Adipose tissue (tissue), 3 donors: ENCODE measurements at regions not wholly inside any gene's neighbourhood (a gene's known extent, or its start where the extent isn't known, plus 50 kb on each side); places are given as distances from the start of the nearest gene placed in this dataset.
"Not testable (repeated sequence)": the region's sequence is repeated elsewhere in the genome, so short reads cannot be mapped to it uniquely, and the experiment has no call there.

Experiments used
- H3K27ac ChIP-seq: one replicate; pipeline ENCODE4 v1.5.1; 2013; ENCODE audit warnings: low read depth, low read length
- WGBS, 3 donors: extraction: QIAGEN DNeasy Blood & Tissue Kit; methylation state at CpG; one replicate each; pipeline ENCODE4 v1.1.7; 2013; 5-methylcytosine and 5-hydroxymethylcytosine counted together
- donor health status: healthy with polysubstance abuse.
- donor health status: Bipolar disorder and iron deficiency.
- donor health status: healthy.

- 24 to 39% (median 36%) methylated on average over 4 of the region's 4 CpGs for WGBS, 3 donors
- H3K27ac ChIP-seq: no peak overlapping the region
These were observed 106.8 kb downstream of the METRNL start for GRCh38 chr17:83186226-83186625.

GRCh38 chr17:83186751-83187421 lies 107.5 kb downstream of the METRNL start:
- no peak overlapping the region for H3K27ac ChIP-seq
- 85 to 92% (median 90%) methylated on average over 3 of the region's 3 CpGs for WGBS, 3 donors

GRCh38 chr17:83187782-83188311 lies 108.4 kb downstream of the METRNL start:
- no peak overlapping the region for H3K27ac ChIP-seq

GRCh38 chr17:83189044-83190003 lies 109.9 kb downstream of the METRNL start:
- no peak overlapping the region for H3K27ac ChIP-seq
- WGBS, 3 donors: 63 to 80% (median 65%) methylated on average over 26 of the region's 26 CpGs

GRCh38 chr17:83190004-83190385 lies 110.6 kb downstream of the METRNL start:
- 75 to 81% (median 76%) methylated on average over 12 of the region's 12 CpGs for WGBS, 3 donors
- no peak overlapping the region for H3K27ac ChIP-seq

GRCh38 chr17:83190601-83191387 lies 111.4 kb downstream of the METRNL start:
- H3K27ac ChIP-seq: no peak overlapping the region
- 84 to 92% (median 89%) methylated on average over 21 of the region's 21 CpGs for WGBS, 3 donors

- WGBS, 3 donors: 90 to 93% (median 91%) methylated on average over 11 of the region's 11 CpGs
- no peak overlapping the region for H3K27ac ChIP-seq
These were observed 112.2 kb downstream of the METRNL start for GRCh38 chr17:83191388-83192160.

GRCh38 chr17:83192161-83192788 lies 112.9 kb downstream of the METRNL start:
- 69 to 85% (median 74%) methylated on average over 13 of the region's 13 CpGs for WGBS, 3 donors
- H3K27ac ChIP-seq: no peak overlapping the region

- not testable (repeated sequence) for H3K27ac ChIP-seq
These were observed 113.5 kb downstream of the METRNL start for GRCh38 chr17:83192789-83193335.

GRCh38 chr17:83193336-83194185 lies 114.2 kb downstream of the METRNL start:
- 47 to 62% (median 48%) methylated on average over 12 to 13 of the region's 13 CpGs for whole genome bisulfite sequencing, 3 donors
- H3K27ac ChIP-seq: peak overlapping the region; percentile 22

More at GRCh38 chr17:83192789-83193335, 113.5 kb downstream of the METRNL start:
- WGBS, 3 donors: 46 to 90% (median 83%) methylated on average over 1 to 2 of the region's 2 CpGs

- H3K27ac ChIP-seq: no peak overlapping the region
- 60 to 80% (median 60%) methylated on average over 7 of the region's 7 CpGs for WGBS, 3 donors
These were observed 114.8 kb downstream of the METRNL start for GRCh38 chr17:83194186-83194561.

GRCh38 chr17:83194761-83195329 lies 115.4 kb downstream of the METRNL start:
- H3K27ac ChIP-seq: no peak overlapping the region
- 90 to 95% (median 90%) methylated on average over 24 of the region's 24 CpGs for WGBS, 3 donors

GRCh38 chr17:83195330-83196023 lies 116.1 kb downstream of the METRNL start:
- 59 to 81% (median 68%) methylated on average over 19 to 20 of the region's 20 CpGs for WGBS, 3 donors
- no peak overlapping the region for H3K27ac ChIP-seq

- no peak overlapping the region for H3K27ac ChIP-seq
- WGBS, 3 donors: 21 to 61% (median 29%) methylated on average over 9 of the region's 9 CpGs
These were observed 116.6 kb downstream of the METRNL start for GRCh38 chr17:83196024-83196365.

- H3K27ac ChIP-seq: no peak overlapping the region
- WGBS, 3 donors: 89 to 94% (median 93%) methylated on average over 10 of the region's 10 CpGs
These were observed 117.0 kb downstream of the METRNL start for GRCh38 chr17:83196366-83196765.
